ENCODE measurements at regions not wholly inside any gene's neighbourhood (a gene's known extent, or its start where the extent isn't known, plus 50 kb on each side); places are given as distances from the start of the nearest gene placed in this dataset.

DNA sequence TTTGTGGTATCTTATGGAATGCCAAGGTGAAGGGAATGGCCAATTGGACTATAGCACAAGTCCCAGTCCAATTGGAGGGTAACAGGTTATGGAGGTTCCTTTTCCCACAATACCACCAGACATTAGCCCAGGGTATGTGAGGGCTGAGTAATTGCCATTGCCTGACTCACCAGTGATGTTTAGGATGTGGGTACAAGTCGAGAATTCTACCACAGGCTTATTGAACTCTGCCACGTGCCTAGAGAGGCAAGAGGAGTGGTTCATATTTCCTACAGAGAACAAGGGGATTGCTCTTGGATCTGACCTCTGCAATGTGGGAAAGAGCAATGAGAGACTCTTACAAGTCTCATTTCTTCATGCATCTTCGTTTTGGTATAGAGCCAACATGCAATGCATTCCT, 85.0 kb upstream of the XCR1 start:
- DNase-seq (peak; percentile 95), ATAC-seq (peak; percentile 5; the same call in 1 of the 2 replicates)
- H3K27me3 ChIP-seq (ENCODE audit: low read length): no peaks in the 10 kb centered on the region
- no peak overlapping the region; the same call in 1 of the 2 replicates for H3K9ac ChIP-seq (ENCODE audit: low read length)
- peaks cover 91% of the 10 kb centered on the region for H3K4me1 ChIP-seq (ENCODE audit: insufficient read depth, low read length)
- H2AFZ ChIP-seq (ENCODE audit: low read length): no peak overlapping the region
- peaks cover 27% of the 10 kb centered on the region for H3F3A ChIP-seq (ENCODE audit: low read length, unreplicated experiment)
- no peaks in the 10 kb centered on the region for H3K9me3 ChIP-seq (ENCODE audit: low read length)
- intact Hi-C loops (cut with micrococcal nuclease): loop anchor here (5.0 kb wide), 1 partner anchor 105 kb away; no protein-coding TSS in a partner anchor
- CTCF ChIA-PET: no interaction called here
- H3K36me3 ChIP-seq (ENCODE audit: low read depth, low read length): no peaks in the 10 kb centered on the region
- no peaks in the 10 kb centered on the region for H3K79me2 ChIP-seq (ENCODE audit: low read length)
- H3K9me2 ChIP-seq (replicated peaks; ENCODE audit: low read length): no peaks in the 10 kb centered on the region
- H3K4me3 ChIP-seq (ENCODE audit: low read length): no peak overlapping the region
- H3K4me2 ChIP-seq (ENCODE audit: low read length): peak overlapping the region; percentile 41
- BruUV-seq (replicated peaks): no TSS peak
- peak overlapping the region; percentile 83 for H3K27ac ChIP-seq (ENCODE audit: low read length)
- POLR2A ChIA-PET (ENCODE audit: unreplicated experiment): interaction anchor here (0.6 kb wide), 1 partner anchor 290 kb away, joined by 3 read pairs; no protein-coding TSS in a partner anchor
- no peaks in the 10 kb centered on the region for H4K20me1 ChIP-seq (ENCODE audit: low read length)
- TF ChIP-seq EZH2phosphoT487 (IDR thresholded peaks at IDR 0.05; ENCODE audit: borderline replicate concordance, low read length) (no peak), EZH2 (IDR thresholded peaks at IDR 0.05; ENCODE audit: low read length, unreplicated experiment) (no peak)
- TF ChIP-seq, protein P1, sequence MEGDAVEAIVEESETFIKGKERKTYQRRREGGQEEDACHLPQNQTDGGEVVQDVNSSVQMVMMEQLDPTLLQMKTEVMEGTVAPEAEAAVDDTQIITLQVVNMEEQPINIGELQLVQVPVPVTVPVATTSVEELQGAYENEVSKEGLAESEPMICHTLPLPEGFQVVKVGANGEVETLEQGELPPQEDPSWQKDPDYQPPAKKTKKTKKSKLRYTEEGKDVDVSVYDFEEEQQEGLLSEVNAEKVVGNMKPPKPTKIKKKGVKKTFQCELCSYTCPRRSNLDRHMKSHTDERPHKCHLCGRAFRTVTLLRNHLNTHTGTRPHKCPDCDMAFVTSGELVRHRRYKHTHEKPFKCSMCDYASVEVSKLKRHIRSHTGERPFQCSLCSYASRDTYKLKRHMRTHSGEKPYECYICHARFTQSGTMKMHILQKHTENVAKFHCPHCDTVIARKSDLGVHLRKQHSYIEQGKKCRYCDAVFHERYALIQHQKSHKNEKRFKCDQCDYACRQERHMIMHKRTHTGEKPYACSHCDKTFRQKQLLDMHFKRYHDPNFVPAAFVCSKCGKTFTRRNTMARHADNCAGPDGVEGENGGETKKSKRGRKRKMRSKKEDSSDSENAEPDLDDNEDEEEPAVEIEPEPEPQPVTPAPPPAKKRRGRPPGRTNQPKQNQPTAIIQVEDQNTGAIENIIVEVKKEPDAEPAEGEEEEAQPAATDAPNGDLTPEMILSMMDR (conservative IDR thresholded peaks at IDR 0.05; ENCODE audit: low read depth, low read length): no peak

DNA sequence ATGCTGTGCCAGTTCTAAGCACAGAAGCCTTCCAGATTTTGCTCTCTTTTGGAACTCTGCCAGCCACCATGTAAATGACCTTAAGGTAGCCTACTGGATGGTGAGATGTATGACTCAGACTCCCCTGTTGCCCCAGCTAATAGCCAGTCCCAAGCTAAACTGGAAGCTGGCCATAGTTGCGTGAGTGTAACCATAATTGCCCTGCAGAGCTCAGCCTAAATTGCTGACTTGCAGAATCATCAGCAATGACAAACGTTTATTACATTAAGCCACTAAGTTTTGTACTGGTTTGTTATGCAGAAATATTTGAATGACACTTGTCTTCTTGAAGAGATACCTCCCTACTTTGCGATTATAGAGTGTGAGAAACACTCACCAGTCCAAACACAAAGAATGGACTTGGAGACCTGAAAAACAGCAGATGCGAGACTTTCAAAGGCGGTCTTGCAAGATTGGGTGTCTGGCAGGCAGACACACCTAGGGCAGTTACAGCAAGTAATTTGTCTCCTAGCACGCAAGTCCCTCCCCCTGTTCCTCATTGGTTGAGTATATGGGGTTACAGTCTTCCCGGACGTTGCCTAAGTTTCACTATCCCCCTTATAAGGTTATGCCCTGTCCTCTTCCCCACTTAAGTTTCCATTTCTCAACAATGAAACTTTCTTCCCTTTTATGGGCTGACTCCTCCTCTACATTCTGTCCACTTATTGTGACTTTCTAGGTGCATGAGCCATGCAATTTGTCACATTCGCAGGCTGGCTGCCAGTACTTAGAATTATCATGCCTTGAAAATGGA, 83.6 kb upstream of the XCR1 start:
- TF ChIP-seq EZH2phosphoT487 (IDR thresholded peaks at IDR 0.05; ENCODE audit: borderline replicate concordance, low read length) (no peak), EZH2 (IDR thresholded peaks at IDR 0.05; ENCODE audit: low read length, unreplicated experiment) (no peak)
- TF ChIP-seq, protein P1 (conservative IDR thresholded peaks at IDR 0.05; ENCODE audit: low read depth, low read length): no peak
- H3K79me2 ChIP-seq (ENCODE audit: low read length): no peaks in the 10 kb centered on the region
- no peaks in the 10 kb centered on the region for H4K20me1 ChIP-seq (ENCODE audit: low read length)
- H3K4me3 ChIP-seq (ENCODE audit: low read length): no peak overlapping the region
- H3K27ac ChIP-seq (ENCODE audit: low read length): peak overlapping the region; percentile 81
- no peak overlapping the region for H2AFZ ChIP-seq (ENCODE audit: low read length)
- ChIA-PET CTCF (no interaction called here), POLR2A (ENCODE audit: unreplicated experiment) (no interaction called here)
- no peaks in the 10 kb centered on the region for H3K9me2 ChIP-seq (replicated peaks; ENCODE audit: low read length)
- no peak overlapping the region for H3K9ac ChIP-seq (ENCODE audit: low read length)
- H3F3A ChIP-seq (ENCODE audit: low read length, unreplicated experiment): peaks cover 27% of the 10 kb centered on the region
- peak; percentile 14 for ATAC-seq
- H3K9me3 ChIP-seq (ENCODE audit: low read length): no peaks in the 10 kb centered on the region
- intact Hi-C loops (cut with micrococcal nuclease): loop anchor here (5.0 kb wide), 1 partner anchor 106 kb away; no protein-coding TSS in a partner anchor
- H3K4me2 ChIP-seq (ENCODE audit: low read length): peak overlapping the region; percentile 32
- no peaks in the 10 kb centered on the region for H3K27me3 ChIP-seq (ENCODE audit: low read length)
- DNase-seq: peak; percentile 98
- peaks cover 99% of the 10 kb centered on the region for H3K4me1 ChIP-seq (ENCODE audit: insufficient read depth, low read length)
- BruUV-seq (replicated peaks): no TSS peak
- H3K36me3 ChIP-seq (ENCODE audit: low read depth, low read length): no peaks in the 10 kb centered on the region

DNA sequence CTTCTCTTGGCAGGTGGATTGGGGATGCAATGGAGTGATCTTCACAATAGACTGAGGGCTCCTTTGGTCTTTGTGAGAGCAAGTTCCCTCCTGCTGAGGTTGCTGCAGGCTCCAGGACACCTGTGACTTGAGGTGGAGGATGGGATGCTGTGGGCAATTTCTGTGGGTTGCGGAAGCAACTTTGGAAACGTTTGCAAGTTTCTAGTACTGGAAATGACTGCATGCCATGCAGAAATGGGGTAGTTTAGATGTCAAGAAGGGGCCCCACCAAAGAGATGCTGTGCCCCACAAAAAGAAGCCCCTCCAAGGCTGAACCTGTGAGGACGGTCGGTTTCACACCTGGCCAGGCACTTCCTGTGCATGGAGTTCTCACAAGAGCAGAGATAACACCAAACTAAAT, 80.4 kb upstream of the XCR1 start:
- peaks cover 76% of the 10 kb centered on the region for H3K4me1 ChIP-seq (ENCODE audit: insufficient read depth, low read length)
- ChIA-PET CTCF (no interaction called here), POLR2A (ENCODE audit: unreplicated experiment) (no interaction called here)
- H3K9me3 ChIP-seq (ENCODE audit: low read length): no peaks in the 10 kb centered on the region
- no peaks in the 10 kb centered on the region for H3K9me2 ChIP-seq (replicated peaks; ENCODE audit: low read length)
- H3K36me3 ChIP-seq (ENCODE audit: low read depth, low read length): no peaks in the 10 kb centered on the region
- no peaks in the 10 kb centered on the region for H3K79me2 ChIP-seq (ENCODE audit: low read length)
- intact Hi-C loops (cut with micrococcal nuclease): no loop called here
- no peak overlapping the region for H2AFZ ChIP-seq (ENCODE audit: low read length)
- H3K27ac ChIP-seq (ENCODE audit: low read length): peak overlapping the region; percentile 81
- no peaks in the 10 kb centered on the region for H4K20me1 ChIP-seq (ENCODE audit: low read length)
- H3K9ac ChIP-seq (ENCODE audit: low read length): peak overlapping the region; percentile 41; the same call in 1 of the 2 replicates
- H3F3A ChIP-seq (ENCODE audit: low read length, unreplicated experiment): peaks cover 5% of the 10 kb centered on the region
- DNase-seq (no peak), ATAC-seq (no peak)
- no peak overlapping the region for H3K4me3 ChIP-seq (ENCODE audit: low read length)
- no peaks in the 10 kb centered on the region for H3K27me3 ChIP-seq (ENCODE audit: low read length)
- H3K4me2 ChIP-seq (ENCODE audit: low read length): peak overlapping the region; percentile 33
- TF ChIP-seq EZH2 (IDR thresholded peaks at IDR 0.05; ENCODE audit: low read length, unreplicated experiment) (no peak), EZH2phosphoT487 (IDR thresholded peaks at IDR 0.05; ENCODE audit: borderline replicate concordance, low read length) (no peak)
- TF ChIP-seq, protein P1 (conservative IDR thresholded peaks at IDR 0.05; ENCODE audit: low read depth, low read length): no peak
- BruUV-seq (replicated peaks): no TSS peak
